IPS DF 4.7 (cell line): ENCODE measurements at regions not wholly inside any gene's neighbourhood (a gene's known extent, or its start where the extent isn't known, plus 50 kb on each side); places are given as distances from the start of the nearest gene placed in this dataset.

Source experiments
- DNase-seq: peaks from one replicate; pipeline ENCODE4 v3.0.0-alpha.2; 2013; ENCODE audit warnings: low spot score; ENCODE audit errors: extremely low read depth

DNA sequence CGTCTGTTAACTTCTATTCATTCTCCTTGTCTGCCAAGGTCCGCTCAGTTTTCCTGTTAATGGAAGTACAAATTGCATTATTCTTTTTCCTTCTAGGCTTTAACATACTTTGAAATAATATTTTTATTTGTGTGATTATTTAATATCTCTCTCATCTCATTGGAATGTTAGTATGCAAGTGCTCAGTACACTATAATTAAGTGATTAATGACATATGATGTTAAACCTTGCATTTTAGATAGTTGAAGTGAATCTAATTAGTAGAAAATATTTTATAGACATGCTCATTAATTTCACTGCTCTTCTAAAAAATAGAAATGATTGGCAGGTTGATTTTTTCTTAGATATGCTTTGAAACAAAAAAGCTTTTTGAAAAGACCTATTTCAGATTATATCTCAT, 1079.8 kb downstream of the RAPGEF2 start:
- DNase-seq: no peak

DNA sequence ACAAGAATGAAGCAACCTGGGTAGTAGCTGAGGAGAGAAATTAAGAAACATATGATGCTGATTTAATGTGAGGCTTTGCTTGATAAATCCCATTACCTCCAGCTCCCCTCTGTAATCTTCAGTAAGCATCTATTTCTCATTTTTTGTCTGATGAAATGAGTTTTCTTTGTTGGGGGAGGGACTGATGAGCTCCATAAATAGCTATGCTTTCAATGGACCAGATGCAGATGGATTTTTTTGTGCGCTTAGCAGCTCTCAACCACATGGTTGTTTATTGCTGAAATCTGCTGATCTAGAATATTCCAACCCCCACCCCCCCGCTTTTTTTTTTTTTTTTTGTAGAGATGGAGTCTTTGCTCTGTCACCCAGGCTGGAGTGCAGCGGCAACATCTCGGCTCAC, 1082.0 kb downstream of the RAPGEF2 start:
- DNase-seq: no peak

DNA sequence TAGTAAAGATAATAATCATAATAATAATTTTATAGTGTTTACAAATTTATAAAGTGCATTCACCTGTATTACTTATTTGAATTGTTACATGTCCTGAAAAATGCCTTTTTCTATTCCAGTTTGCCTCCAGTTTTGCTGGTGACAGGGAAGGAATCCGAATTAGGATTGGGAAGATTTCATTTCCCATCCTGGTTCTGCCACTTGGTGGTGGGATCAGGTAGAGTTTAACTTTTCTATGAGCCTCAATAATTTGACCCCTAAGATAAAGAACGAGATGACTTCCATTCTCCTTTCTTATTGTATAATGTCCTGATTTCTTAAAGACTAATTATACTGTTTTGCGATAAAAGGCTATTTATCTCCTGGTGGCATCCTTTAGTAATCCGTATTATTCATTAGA, 1090.9 kb downstream of the RAPGEF2 start:
- no peak for DNase-seq

DNA sequence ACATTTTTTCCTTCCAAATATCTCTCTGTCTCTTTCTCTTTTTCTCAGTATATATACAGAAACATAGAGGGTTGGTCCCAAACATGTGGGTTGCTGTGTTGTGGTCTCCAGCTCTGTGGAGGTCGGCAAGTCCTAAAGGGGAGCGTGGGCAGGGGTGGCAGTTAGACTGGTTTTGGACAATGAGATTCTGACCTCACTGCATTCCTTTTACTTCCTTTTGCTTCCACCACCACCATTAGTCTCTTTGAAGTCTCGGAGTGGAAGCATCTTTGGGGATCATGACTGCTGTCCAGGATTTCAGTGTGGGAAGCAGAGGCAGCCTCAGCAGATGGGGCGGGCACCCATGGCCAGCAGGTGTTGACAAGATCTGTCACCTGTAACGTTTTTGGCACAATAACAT, 1091.8 kb downstream of the RAPGEF2 start:
- no peak for DNase-seq

DNA sequence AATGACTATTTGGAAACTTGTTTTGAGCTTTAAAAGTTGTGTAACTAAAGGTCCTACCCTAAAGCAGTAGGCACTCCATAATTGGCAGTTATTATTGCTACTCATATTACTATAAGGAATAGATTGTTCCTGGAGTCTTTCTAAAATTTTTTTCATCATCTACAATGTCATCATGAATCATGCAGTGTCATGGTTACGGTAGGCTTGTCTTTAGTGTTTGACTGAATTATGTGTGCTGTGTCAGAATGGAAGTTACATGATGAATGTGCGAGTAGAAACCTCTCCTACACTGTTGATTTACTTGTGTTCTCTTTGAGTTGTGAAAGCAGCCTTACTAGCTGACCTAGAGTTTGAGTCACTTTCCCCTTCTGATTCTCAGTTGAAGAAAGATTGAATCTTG, 1099.9 kb downstream of the RAPGEF2 start:
- DNase-seq: no peak

DNA sequence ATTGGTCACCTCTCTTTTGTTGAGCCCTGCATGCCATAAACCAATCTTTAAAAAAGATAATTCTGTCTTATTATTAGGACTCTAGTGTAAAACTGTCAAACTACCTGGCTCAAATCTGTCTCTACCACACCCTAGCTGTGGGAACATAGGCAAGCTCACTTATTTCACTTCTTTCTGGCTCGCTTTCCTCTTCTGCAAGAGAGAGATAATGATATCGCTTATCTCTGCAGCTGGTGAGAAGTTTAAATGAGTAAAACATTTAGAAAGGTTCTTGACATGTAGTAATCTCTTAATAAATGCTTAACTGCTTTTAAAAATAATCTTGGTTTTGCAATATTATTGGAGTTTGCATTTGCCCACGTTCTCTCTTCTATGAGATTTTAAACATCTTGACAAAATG, 1109.2 kb downstream of the RAPGEF2 start:
- DNase-seq: no peak

DNA sequence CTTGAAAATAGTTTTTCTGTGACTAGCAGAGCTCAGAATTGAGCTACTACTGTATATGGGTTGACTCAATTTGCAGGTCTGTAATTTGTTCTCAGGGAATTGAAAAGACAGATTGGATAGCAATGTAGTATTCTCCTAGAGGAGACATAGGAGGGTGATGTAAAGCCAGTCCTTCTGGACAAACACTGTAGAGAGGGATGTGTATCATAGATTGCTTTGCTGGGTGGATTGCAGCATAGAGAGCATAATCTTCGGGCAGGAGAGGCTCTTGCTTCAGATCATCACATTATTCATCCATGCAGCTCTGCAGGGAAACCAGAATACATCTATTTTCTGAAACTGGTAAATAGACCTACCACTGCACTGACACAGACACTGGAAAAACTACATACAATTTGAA, 1110.5 kb downstream of the RAPGEF2 start:
- DNase-seq: no peak

DNA sequence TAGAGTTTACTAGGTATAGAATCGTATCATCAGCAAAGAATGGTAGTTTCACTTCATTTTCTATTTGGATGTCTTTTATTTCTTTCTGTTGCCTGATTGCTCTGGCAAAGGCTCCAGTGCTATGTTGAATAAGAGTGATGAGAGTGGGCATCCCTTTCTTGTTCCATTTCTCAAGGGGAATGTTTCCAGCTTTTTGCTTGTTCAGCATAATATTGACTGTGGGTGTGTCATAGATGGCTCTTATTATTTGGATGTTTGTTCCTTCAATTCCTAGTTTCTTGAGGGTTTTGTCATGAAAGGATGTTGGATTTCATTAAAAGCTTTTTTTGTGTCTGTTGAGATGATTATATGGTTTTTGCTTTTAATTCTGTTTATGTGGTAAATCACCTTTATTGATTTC, 1114.5 kb downstream of the RAPGEF2 start:
- no peak for DNase-seq

DNA sequence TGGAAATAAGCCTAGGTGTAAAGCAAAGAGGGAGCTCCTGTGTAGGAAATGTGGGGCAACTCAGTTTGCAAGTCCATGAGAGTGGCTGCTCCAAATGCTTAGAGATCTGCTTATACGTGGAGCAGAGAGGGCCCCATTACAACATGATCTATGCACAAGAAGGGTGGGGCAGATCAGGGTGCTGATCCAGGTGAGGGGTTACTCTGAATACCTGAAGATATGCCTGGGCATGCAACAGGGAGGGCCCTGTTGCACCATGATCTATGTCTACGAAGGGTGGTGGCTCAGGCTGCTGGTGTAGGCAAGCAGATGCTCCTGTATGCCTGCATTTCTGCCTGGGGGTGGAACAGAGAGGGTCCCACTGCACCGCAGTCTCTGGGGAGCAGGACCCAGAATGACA, 1121.2 kb downstream of the RAPGEF2 start:
- DNase-seq: no peak

DNA sequence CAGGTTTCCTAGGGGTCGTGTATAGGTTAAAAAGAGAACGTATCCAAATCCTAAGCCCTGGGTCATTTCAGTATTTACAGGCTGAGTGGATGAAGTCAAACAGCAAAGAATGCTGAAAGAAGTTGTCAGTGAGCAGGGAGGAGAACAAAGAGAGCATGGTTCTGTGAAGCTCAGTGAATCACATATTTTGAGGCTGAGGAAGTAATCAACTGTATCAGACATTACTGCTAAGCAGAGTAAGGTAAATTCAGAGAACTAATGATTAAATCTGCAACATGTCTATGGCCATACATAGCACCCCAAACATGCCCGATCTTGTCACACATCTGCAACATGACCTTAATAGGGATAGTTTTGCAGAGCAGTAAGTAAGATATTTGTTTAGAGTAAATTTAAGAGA, 1130.3 kb downstream of the RAPGEF2 start:
- DNase-seq: no peak

DNA sequence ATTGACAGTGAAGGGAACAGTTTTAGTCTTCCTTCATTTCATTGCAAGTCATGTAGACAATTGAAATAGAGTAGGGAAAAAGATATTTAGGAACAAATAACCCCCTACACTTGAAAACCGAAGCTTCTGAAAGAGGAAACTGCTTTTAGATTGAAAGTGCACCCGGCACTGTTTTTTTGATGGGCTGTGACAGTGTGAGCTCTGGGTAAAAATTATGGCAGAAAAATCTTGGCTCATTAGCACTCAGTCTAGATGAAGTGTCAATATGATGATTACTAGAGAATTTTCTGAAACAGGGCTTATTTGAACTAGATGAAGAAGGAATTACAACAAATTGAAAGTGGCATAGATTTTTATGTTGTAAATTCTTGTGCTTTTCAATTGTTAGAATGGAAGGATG, 1132.4 kb downstream of the RAPGEF2 start:
- no peak for DNase-seq

DNA sequence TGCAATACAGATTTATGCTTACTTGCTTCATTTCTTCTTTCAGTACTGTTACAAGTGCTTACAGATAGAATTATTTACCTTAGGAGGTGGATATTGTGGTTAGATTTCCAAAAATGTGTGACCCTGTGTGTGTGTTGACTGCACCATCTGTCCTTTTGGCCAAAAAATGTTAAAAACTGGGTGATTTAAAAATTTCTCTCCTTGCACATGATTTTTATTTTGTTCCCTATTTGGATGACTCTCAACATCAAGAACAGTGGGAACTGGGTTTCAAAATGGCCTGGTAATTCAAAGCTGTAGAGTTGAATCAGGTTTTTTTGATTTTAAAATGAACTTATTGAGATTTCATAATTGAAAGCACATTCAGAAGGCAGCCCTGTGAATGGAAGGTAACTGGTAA, 1132.9 kb downstream of the RAPGEF2 start:
- no peak for DNase-seq

DNA sequence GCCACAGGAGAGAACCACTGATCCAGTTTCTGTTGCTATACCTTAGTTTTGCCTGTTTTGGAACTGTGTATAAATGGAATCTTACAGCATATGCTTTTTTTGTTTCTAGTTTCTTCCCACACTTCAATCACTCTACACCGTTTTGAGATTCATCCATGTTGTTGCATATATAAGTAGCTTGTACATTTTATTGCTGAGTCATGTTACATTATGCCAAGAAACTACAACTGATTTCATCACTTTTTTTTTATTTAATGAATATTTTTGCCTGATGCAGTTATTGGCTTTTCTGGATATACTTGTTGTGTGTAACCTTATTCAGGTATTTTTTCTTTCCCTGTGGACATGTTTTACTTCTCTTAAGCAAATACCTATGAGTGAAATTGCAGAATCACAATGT, 1135.9 kb downstream of the RAPGEF2 start:
- DNase-seq: no peak

DNA sequence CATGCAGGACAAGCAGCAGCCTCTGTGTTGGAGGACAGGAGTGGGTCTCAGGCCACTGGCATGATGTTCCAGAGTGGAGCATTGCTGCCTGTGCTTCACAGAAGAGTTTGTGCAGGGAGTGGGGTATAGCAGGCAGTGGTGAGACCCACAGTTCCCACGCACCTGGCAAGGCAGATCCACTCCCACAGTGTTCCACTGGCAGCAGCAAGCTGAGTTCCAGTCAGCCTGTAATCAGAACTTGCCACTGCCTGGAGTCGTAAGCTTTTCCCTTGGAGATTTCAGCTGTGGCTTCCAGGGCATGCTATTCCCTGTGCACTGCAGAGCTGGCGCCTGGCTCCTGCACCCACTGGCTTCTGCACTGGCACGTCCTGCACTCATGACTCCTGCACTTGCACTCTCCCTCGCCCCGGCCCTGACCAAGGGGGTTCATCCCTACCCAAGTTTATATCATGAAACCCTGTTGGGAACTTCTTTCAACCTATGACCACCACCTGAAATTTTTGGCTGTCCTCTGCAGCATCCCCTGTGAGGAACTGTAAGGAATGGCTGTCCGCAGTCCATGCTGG, 1144.3 kb downstream of the RAPGEF2 start:
- DNase-seq: no peak

DNA sequence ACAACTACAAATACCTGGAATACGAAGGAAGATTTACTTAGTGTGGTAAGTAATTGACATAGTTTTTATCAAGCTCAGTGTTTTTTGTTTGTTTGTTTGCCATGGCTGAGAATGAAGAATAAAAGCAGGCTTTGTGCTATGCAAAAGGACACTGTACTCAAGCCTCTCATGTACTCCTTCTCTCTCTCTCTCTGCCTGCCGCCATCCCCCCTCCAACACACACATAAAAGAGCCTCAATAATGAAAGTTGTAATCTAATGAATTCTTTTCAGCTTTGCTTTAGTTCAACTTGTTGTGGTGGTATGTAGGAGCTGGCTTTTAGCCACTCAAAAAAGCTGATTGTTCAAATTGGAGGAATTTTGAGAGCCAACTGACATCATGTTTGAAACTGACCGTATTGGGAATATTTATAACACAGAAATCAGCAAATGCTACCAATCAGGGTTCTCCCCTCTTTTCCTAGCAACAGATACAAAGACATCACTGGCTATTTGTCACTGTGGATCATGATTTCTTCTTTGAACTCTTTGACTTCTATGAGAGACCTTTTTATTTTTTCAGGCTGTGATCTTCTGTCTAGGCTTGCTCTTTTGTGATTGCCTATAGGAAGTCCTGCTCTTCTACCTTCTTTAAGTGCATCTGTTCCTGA, 1148.8 kb downstream of the RAPGEF2 start:
- no peak for DNase-seq

DNA sequence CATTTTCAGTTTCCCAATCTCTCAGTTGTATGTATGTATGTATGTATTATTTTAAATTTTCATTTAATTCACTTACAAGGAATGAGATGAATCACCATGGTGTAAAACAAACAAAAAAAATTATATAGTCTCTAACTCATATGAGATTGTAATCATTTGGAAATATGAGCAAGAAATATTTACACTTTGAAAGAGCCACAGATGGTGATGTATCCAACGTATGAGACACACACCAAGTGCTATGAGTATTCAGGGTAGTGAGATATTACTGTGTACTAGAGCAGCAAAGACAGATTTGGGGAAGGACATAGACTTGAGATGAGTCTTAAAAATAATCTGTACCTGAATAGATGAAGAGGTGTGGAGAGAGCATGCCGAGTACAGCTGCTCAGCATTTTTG, 1154.4 kb downstream of the RAPGEF2 start:
- DNase-seq: no peak

DNA sequence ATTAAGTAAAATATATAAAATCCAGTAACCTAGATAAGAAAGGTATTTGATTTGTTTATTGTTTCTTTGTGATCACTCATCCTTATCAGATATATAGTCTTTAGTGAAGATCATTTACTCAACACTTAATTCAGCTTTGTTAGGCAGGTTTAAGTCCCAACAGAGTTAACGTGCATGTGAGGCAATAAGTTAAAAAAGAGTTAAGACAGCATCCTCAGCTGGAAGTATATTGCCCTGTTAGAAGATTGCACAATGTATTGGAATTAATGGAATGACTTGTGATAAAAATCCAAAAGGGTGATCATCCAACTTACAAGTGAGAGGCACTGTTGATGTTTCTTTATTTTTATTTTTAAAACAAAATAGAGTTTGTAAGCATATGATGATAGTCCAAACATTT, 1162.1 kb downstream of the RAPGEF2 start:
- no peak for DNase-seq

DNA sequence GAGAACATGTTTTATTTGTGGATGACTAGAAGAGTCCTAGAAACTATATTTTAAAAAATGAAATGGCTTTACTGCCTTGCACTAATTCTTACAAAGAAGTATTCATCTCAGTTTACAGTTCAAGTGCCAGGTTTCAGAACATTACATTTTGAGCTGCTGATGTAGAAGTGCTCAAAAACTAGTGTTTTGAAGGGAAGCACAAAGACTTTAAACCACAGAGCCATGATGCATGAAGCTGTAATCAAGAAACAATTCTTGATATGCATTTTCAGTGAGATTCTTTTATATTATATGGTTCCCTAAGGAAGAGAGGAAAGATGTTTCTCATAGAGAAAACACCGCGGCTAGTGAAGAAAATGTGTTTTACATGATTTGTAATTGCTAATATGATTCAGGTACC, 1163.0 kb downstream of the RAPGEF2 start:
- DNase-seq: no peak

DNA sequence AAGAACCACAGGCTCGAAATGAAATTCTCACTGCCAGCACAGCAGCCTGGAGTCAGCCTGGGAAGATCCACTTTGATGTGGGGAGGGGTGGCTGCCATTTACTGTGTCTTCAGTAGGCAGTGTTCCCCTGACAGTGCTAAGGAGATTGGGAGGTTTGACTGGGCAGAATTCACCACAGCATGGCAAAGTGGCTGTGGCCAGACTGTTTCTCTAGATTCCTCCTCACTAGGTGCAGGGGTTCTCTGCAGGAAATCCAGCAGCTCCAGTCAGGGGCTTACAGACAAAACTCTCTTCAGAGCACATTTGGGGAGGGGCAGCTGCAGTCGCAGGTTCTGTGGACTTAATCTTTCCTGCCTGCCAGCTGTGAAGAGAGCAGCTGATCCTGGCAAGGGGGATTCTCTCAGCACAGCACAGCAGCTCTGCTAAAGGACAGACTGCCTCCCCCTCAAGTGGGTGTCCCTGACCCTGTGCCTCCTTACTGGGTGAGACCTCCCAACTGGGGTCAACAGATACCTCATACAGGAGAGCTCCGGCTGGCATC, 1174.0 kb downstream of the RAPGEF2 start:
- DNase-seq: no peak

DNA sequence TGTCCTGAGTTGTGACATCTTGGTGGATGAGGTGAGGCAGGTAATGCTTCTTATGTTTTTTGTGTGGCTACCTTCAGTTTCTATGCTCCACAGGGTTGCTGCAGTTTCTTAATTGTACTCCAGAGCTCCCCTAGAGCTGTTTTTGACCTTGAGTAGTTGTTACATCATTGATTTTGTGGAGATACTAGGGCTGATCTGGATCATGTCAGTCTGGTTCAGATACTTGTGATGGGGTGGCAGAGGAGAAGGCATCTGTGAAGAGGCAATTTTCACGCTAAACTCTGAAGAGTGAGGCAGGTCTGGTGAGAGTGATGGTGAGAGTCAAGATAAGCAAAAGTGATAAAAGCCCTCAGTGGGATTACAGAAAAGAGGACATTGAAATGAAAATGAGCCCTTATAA, 1180.2 kb downstream of the RAPGEF2 start:
- DNase-seq: no peak

DNA sequence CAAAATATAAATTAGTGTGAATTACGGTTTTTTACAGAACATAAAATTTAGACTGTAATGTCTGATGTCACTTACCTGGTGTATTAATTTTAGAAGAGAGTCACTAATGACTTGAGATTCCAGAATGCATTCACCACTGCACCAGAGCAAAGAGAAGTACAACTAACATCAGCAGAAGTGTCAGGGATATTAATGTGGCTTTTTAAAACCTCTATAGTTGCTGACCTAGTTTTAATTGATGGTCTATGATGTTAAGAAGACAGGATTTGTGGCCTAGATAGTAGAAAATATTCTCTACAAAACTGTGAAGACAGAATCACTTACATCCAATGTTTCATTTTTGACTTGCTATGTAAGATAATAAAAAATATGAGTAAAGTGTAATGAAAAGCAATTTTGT, 1181.6 kb downstream of the RAPGEF2 start:
- no peak for DNase-seq

DNA sequence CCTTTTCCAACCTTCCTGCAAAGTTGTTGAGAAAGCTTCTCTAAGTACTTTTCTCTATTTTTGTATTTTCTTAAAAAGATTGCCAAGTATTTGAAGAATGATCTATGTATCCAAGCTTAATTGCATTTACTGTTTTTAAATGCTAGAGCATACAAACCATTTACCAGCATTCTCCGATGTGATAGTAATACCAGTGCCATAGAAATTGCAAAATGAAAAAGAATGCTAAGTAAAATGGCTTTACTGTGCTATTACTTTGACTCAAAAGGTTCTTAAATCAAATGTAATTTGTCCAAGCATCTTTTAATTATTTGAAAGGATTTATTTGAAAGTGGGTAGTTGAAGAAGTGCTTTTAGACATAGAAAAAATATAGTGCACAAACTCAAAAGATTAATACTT, 1183.2 kb downstream of the RAPGEF2 start:
- no peak for DNase-seq

DNA sequence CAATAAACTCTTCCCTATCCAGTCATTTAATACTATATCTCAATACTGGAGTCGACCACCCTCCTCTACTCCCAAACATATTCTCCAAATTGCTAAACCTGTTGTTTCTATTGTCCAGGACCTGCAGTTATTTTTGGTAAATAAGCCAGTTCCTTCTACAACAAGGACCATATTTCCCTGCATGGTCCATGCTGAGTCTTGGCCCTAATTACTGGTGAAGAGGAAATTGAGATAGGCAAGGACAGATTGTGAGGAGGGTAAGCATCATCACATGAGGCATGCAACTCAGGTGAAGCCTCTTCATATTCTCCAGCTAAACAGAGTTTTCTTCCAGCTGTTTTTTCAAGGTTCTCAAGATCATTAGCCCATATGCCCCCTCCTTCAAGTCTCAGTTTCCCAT, 1193.6 kb downstream of the RAPGEF2 start:
- no peak for DNase-seq

DNA sequence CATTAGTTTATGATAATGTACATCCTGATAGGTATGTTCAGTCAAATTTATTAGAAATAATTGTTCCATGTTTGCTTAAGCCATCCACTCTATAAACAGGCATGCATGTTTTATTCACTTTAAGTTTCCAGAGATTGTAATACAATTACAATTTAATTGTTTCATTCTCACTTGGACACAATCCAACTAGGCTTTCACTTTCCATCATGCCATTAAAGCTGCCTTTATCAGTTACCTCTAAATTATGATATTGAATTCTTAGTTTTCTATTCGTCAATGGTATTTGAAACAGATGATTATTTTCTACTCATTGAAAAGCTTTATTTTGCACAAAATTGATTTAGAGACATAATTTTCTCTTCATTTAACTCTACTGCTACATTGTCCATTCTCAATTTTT, 1196.3 kb downstream of the RAPGEF2 start:
- DNase-seq: no peak
